GM21367 (cell line): ENCODE measurements at regions not wholly inside any gene's neighbourhood (a gene's known extent, or its start where the extent isn't known, plus 50 kb on each side); places are given as distances from the start of the nearest gene placed in this dataset.
"Not testable (repeated sequence)": the region's sequence is repeated elsewhere in the genome, so short reads cannot be mapped to it uniquely, and the experiment has no call there.

Experiments
- ATAC-seq: cut with Tn5 transposase; IDR thresholded peaks from one replicate; pipeline ENCODE4 v1.9.1; 2021; ENCODE audit not compliant: unreplicated experiment

DNA sequence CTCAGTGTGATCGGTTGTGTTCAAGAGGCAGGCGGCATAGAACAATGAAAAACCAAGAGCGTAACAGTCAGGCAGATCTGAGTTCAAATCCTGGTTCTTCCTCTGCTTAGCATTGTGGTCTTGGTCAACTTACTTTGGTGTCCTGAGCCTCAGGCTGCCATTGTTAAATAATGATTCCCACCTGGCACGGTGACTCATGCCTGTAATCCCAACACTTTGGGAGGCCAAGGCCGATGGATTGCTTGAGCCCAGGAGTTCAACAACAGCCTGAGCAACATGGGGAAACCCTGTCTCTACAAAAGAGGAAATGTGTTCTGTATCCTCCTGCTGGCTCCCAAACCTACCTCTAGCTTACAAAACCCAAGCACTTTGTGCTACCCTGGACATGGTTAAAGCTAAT, 129.0 kb upstream of the STX18 start:
- no peak for ATAC-seq

DNA sequence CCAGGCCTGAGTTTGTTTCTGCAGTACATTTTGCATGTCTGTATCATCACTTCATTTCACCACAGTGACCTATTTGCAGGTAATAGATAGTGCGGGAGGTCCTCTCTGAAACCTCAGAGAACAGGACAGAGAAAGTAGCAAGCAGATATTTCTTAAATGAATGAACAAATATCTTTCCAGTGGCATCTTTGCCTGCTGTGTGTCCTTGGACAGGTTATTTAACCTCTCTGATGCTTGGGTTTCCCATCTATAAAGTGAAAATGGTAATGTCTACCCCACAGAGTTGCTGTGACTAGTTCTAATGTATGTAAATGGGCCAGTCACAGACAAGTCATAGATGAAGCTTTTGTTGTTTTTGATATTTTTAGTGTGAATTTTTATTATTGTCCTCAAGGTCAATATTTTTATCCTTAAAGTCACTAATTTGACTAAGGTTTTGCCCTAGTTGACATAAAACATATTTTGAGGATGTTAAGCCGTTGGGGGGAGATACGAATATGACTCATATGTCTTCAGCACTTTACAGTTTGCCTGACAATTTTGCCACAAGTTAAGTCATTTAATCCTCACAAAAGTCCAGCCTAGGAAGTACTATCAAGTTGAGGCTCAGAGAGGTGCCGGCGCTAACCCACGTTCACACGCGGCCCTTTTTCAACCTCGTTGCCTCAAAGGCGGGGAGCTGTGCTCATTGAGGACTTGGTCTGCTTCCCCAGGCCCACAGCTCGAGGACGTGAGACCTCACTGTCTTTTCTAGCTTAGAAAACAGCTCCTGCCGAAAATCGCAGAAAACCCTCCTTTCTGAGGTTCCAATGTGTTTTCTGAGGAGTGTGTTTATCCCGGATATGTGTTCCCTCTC, 126.7 kb upstream of the STX18 start:
- ATAC-seq = no peak

- ATAC-seq = no peak
Measured at GRCh38 chr4:4667622-4668081, 125.8 kb upstream of the STX18 start.

- no peak for ATAC-seq
Measured at GRCh38 chr4:4666693-4667621, 125.1 kb upstream of the STX18 start.

- no peak for ATAC-seq
Measured at GRCh38 chr4:4666187-4666586, 124.3 kb upstream of the STX18 start.

DNA sequence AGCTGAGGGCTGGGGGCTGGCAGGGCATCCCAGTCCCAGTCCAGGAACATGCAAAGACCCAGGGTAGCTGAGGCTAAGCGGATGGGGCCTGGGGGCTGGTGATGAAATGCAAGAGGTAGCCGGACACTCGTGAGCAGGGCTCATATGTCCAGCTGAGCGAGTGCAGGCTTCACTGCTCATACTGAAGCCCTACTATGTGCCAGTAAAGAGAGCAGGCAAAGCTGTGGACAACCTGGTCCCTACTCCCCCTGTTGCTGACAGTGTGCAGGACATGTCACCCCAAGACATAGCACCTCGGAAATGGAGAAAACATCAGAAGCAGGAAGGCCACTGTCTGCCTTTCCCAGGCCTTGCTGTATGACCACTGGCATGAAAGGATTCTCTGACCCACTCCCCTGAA, 122.4 kb upstream of the STX18 start:
- ATAC-seq = no peak

- ATAC-seq = no peak
Measured at GRCh38 chr4:4663028-4663427, 121.2 kb upstream of the STX18 start.

DNA sequence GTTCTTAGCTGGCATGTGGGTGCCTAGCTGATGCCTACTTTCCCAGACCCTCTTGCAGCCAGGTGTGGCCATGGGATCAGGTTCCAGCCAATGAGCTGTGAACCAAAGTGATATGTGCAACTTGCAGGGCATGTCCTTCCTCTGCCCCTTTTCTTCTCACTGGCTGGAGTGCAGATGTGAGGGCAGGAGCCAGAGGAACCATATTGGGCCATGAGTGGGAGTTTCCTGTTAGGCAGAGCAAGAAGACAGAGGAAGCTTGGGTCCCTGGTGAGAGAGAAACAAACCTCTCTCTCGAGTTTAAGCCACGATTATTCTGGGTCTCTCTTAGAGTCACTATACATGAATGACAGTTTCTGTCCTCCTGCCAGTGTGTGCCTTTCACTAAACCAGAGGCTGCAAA, 120.4 kb upstream of the STX18 start:
- ATAC-seq = no peak

GRCh38 chr4:4659871-4660651, 118.2 kb upstream of the STX18 start:
- no peak for ATAC-seq

DNA sequence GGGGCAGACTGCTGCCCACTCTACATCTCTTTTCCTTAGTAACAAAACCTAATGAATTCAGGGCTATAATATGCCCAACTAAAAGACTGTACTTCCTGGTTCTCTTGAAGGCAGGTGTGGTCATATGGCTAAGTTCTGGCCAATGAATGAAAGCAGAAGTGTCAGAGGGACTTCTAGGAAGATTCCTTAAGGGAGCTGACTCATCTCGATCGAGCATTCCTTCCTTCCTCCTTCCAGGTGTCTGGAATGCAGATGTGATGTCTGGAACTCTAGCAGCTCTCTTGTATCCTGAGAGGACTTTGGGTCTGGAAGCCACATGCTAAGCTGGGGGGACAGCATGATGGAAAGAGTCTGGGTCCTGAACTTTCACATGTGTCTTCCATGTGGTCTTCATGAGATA, 116.2 kb upstream of the STX18 start:
- no peak for ATAC-seq

GRCh38 chr4:4656977-4657376, 115.1 kb upstream of the STX18 start:
- no peak for ATAC-seq

DNA sequence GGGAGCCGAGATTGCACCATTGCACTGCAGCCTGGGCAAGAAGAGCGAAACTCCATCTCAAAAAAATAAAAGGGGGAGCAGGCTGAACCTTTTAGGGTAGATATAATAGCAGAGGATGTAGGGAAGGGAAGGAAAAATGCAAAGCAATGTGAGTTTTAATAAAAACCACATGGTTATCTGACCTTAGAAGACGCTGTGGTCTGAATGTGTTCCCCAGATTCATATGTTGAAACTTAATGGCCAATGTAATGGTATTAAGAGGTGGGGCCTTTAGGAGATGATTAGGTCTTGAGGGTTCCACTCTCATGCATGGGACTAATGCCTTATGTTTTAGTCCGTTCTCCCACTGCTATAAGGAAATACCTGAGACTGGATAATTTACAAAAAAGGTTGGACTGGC, 114.1 kb upstream of the STX18 start:
- ATAC-seq = no peak

DNA sequence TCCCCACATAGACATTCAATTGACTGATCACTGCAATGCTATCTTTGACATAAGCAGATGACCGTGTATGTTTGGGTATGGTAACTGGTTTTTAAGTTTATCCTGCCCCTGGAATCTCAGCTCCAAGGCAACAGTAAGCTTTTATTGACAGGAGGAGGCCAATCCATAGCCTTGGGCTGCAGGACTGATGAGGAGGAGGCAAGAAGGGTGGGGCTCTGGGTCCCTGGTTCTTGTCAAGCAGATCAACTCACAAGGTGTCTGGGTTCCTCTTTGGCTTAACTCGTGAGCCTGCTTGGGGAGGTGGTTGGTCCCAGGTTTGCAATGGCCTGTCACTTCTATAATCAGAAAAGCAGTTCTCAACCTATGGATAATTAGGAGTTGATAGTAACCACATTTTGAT, 113.2 kb upstream of the STX18 start:
- no peak for ATAC-seq

GRCh38 chr4:4651811-4652755, 110.2 kb upstream of the STX18 start:
- no peak for ATAC-seq

DNA sequence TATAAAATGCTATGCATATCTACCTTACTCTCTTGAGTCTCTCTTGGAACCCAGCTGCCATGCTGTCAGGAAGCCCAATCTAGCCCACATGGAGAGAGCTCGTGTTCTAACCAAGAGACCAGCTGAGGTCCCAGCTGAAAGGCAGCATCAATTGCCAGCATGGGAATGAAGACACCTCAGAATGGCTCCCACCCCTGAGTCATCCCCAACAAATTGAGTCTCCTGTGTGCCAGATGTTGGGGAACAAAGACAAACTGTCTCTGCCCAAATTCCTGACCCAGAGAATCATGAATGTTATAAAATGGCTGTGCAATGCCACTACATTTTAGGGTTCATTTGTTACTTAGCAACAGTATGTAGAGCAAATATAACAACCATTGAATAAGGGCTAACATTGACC, 105.2 kb upstream of the STX18 start:
- ATAC-seq = no peak

DNA sequence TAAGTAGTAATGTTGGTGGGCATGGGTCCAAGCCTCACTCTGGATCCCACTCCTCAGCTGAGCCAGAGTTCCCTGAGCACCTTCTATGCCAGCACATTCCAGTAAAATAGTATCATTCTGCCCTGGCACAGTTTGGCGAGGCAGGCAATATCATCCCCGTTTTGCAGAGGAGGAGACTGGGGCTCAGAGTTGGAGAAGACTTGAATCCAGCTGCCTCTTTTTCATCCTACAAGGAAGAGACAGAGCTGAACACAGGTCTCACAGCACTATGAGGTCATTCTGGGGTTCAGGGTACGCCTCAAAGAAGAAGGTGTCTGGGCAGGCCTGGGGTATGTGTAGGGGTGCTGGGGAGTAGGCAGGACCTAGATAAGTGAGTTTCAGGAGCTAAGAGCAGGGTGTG, 103.9 kb upstream of the STX18 start:
- no peak for ATAC-seq

DNA sequence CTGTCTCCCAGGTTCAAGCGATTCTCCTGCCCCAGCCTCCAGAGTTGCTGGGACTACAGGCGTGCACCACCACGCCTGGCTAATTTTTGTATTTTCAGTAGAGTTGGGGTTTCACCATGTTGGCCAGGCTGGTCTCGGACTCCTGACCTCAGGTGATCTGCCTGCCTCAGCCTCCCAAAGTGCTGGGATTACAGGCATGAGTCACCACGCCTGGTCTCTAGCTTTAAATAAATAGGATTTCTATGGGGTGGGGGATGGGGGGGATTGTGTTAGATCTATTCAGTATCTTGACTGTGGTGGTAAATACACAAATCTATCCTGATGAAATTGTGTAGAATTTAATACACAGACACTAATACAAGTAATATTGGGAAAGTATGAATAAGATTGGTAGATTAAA, 102.4 kb upstream of the STX18 start:
- ATAC-seq = not testable (repeated sequence)

GRCh38 chr4:4643743-4644142, 101.9 kb upstream of the STX18 start:
- not testable (repeated sequence) for ATAC-seq

- no peak for ATAC-seq
Measured at GRCh38 chr4:4643306-4643705, 101.5 kb upstream of the STX18 start.

GRCh38 chr4:4642496-4643000, 100.7 kb upstream of the STX18 start:
- ATAC-seq = no peak
